ENCODE measurements at regions not wholly inside any gene's neighbourhood (a gene's known extent, or its start where the extent isn't known, plus 50 kb on each side); places are given as distances from the start of the nearest gene placed in this dataset.

DNA sequence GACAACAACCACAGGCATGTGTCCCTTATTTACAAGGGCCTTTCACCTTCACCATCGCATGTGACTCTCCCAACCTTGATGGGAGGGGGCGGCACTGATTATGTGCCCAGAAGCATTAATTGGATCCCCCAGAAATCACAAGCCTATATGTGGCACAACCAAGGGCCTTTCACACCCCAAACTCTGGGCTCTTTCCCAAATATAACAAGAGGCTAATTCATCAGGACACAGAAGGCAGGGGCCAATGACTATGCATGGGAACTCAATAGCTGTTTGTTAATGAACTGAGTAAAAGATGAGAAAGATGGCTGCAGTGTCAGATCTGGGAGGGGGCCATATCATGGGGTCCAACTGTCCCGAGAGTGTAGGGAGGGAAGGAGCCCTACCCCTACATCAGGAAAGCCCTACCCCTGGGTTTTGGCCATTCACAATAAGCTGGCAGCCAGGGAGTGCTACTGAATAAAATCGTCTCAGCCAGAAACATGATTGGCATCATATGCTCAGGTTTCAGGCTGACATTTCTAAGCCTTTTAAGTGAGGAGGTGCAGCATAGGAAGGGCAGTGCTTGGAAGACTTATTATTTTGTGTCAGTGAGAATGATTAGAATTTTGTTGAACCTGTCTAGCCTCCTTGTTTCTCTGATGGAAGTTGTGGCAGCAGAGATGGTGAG lies 814.4 kb upstream of the AMELY start:
- TF ChIP-seq, protein P1, sequence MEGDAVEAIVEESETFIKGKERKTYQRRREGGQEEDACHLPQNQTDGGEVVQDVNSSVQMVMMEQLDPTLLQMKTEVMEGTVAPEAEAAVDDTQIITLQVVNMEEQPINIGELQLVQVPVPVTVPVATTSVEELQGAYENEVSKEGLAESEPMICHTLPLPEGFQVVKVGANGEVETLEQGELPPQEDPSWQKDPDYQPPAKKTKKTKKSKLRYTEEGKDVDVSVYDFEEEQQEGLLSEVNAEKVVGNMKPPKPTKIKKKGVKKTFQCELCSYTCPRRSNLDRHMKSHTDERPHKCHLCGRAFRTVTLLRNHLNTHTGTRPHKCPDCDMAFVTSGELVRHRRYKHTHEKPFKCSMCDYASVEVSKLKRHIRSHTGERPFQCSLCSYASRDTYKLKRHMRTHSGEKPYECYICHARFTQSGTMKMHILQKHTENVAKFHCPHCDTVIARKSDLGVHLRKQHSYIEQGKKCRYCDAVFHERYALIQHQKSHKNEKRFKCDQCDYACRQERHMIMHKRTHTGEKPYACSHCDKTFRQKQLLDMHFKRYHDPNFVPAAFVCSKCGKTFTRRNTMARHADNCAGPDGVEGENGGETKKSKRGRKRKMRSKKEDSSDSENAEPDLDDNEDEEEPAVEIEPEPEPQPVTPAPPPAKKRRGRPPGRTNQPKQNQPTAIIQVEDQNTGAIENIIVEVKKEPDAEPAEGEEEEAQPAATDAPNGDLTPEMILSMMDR (IDR thresholded peaks at IDR 0.05) = no peak
- TF ChIP-seq POLR2A (IDR thresholded peaks at IDR 0.05) = no peak

Measured in lower leg skin (tissue), 3 donors.